ENCODE measurements at regions not wholly inside any gene's neighbourhood (a gene's known extent, or its start where the extent isn't known, plus 50 kb on each side); places are given as distances from the start of the nearest gene placed in this dataset.

DNA sequence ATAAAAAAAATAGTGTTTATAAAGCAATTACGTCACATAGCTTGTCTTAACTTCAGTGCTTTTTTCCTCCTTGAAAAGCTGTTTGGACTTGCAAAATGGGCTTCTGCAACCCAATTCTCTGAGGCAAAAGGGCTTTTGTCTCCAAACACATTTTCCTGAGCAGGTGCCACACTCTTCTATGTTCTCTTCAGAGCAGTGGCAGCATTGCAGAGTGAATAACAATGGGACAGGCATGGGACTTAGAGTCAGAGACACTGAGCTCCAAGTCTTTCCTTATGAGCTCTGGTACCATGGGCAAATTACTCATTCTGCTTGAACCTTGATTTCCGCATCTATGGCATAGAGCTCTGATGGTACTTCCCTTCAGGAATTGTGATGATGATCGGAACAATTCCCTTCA lies 149.0 kb downstream of the ARL6IP6 start:
- Histone ChIP-seq H2AFZ (ENCODE audit: insufficient read depth, low read depth, low read length, poor library complexity, severe bottlenecking) (no peak overlapping the region), H3K36me3 (replicated peaks in 1 of 2; ENCODE audit: control extremely low read depth in 1 of 2, control insufficient read depth in 1 of 2, extremely low read depth in 1 of 2, insufficient read depth in 2 of 2, low read length in 1 of 2) (no peaks in the 10 kb centered on the region), H3K4me1 (ENCODE audit: control insufficient read depth in 2 of 2, insufficient read depth in 2 of 2, low read length in 2 of 2) (no peaks in the 10 kb centered on the region), H4K20me1 (ENCODE audit: control insufficient read depth, insufficient read depth, low read length, poor library complexity, severe bottlenecking) (no peaks in the 10 kb centered on the region), H3K4me2 (replicated peaks; ENCODE audit: low read depth, low read length, poor library complexity, severe bottlenecking) (no peak overlapping the region), H3K9ac (ENCODE audit: low read length) (no peak overlapping the region), H3K9me3 (ENCODE audit: control extremely low read depth in 1 of 3, control insufficient read depth in 2 of 3, insufficient read depth in 1 of 3, low read length in 2 of 3) (peaks cover 2 to 6% (median 4%) of the 10 kb centered on the region in 3 donors), H3K4me3 (ENCODE audit: control extremely low read depth in 1 of 5, extremely low read depth in 1 of 5, insufficient read depth in 1 of 5, low read depth in 2 of 5, low read length in 4 of 5) (no peak overlapping the region), H3K27ac (ENCODE audit: low read length in 2 of 2) (no peak overlapping the region), H3K79me2 (ENCODE audit: control insufficient read depth, insufficient read depth, low read length) (no peaks in the 10 kb centered on the region), H3K27me3 (replicated peaks in 1 of 4; ENCODE audit: control extremely low read depth in 1 of 4, control insufficient read depth in 3 of 4, insufficient read depth in 4 of 4, low read length in 3 of 4) (no peaks in the 10 kb centered on the region)
- ATAC-seq (ENCODE audit: low read depth) (no peak), DNase-seq (no peak)
- TF ChIP-seq EZH2 (IDR thresholded peaks at IDR 0.05; ENCODE audit: borderline replicate concordance, insufficient read depth, low read depth, low read length, poor library complexity, severe bottlenecking) (no peak), CTCF (IDR thresholded peaks at IDR 0.05) (no peak)
- POLR2A ChIA-PET, result no interaction called here
- Mint-ChIP-seq H3K9me3 (ENCODE audit: insufficient read depth) (peaks cover 2% of the 10 kb centered on the region), H3K27me3 (peaks cover 3% of the 10 kb centered on the region), H3K4me1 (no peaks in the 10 kb centered on the region), H3K4me3 (no peak overlapping the region), H3K27ac (no peak overlapping the region)
- 43% methylated on average over 1 of the region's 3 CpGs for WGBS (ENCODE audit: insufficient coverage)
- CTCF ChIA-PET, result no interaction called here
- intact Hi-C loops (cut with micrococcal nuclease), result no loop called here

GRCh38 chr2:152864601-152865149 lies 146.3 kb downstream of the ARL6IP6 start:
- TF ChIP-seq CTCF (IDR thresholded peaks at IDR 0.05) (no peak), EZH2 (IDR thresholded peaks at IDR 0.05; ENCODE audit: borderline replicate concordance, insufficient read depth, low read depth, low read length, poor library complexity, severe bottlenecking) (no peak)

More at GRCh38 chr2:152864601-152865149, 146.3 kb downstream of the ARL6IP6 start:
- H3K9ac ChIP-seq (ENCODE audit: low read length), result no peak overlapping the region
- no peaks in the 10 kb centered on the region for H3K4me1 Mint-ChIP-seq
- POLR2A ChIA-PET, result no interaction called here
- no peak overlapping the region for H3K4me3 Mint-ChIP-seq
- no peak for ATAC-seq (ENCODE audit: low read depth)
- H3K27ac Mint-ChIP-seq, result no peak overlapping the region
- H3K9me3 ChIP-seq (ENCODE audit: control extremely low read depth in 1 of 3, control insufficient read depth in 2 of 3, insufficient read depth in 1 of 3, low read length in 2 of 3), result peaks cover 2 to 12% (median 10%) of the 10 kb centered on the region in 3 donors
- peaks cover 2% of the 10 kb centered on the region for H3K27me3 Mint-ChIP-seq
- H3K4me3 ChIP-seq (ENCODE audit: control extremely low read depth in 1 of 5, extremely low read depth in 1 of 5, insufficient read depth in 1 of 5, low read depth in 2 of 5, low read length in 4 of 5), result no peak overlapping the region
- WGBS (ENCODE audit: insufficient coverage), result 73% methylated on average over 2 of the region's 5 CpGs
- no peak overlapping the region for H3K27ac ChIP-seq (ENCODE audit: low read length in 2 of 2)
- H3K27me3 ChIP-seq (replicated peaks in 1 of 4; ENCODE audit: control extremely low read depth in 1 of 4, control insufficient read depth in 3 of 4, insufficient read depth in 4 of 4, low read length in 3 of 4), result no peaks in the 10 kb centered on the region
- H3K9me3 Mint-ChIP-seq (ENCODE audit: insufficient read depth), result peaks cover 2% of the 10 kb centered on the region
- H2AFZ ChIP-seq (ENCODE audit: insufficient read depth, low read depth, low read length, poor library complexity, severe bottlenecking), result no peak overlapping the region
- H3K79me2 ChIP-seq (ENCODE audit: control insufficient read depth, insufficient read depth, low read length), result no peaks in the 10 kb centered on the region
- CTCF ChIA-PET, result no interaction called here
- no peaks in the 10 kb centered on the region for H4K20me1 ChIP-seq (ENCODE audit: control insufficient read depth, insufficient read depth, low read length, poor library complexity, severe bottlenecking)
- intact Hi-C loops (cut with micrococcal nuclease), result no loop called here
- no peaks in the 10 kb centered on the region for H3K4me1 ChIP-seq (ENCODE audit: control insufficient read depth in 2 of 2, insufficient read depth in 2 of 2, low read length in 2 of 2)
- H3K4me2 ChIP-seq (replicated peaks; ENCODE audit: low read depth, low read length, poor library complexity, severe bottlenecking), result no peak overlapping the region
- no peak for DNase-seq
- no peaks in the 10 kb centered on the region for H3K36me3 ChIP-seq (replicated peaks in 1 of 2; ENCODE audit: control extremely low read depth in 1 of 2, control insufficient read depth in 1 of 2, extremely low read depth in 1 of 2, insufficient read depth in 2 of 2, low read length in 1 of 2)
